Nephron (organoid): ENCODE measurements at regions not wholly inside any gene's neighbourhood (a gene's known extent, or its start where the extent isn't known, plus 50 kb on each side); places are given as distances from the start of the nearest gene placed in this dataset.

Experiments
- H3K27ac Mint-ChIP-seq, 3 experiments: 2 replicates each; pipeline ENCODE4 v1.8.0; 2020; ENCODE audit warnings: mixed read lengths in 3 of 3, mild to moderate bottlenecking in 2 of 3, moderate library complexity in 1 of 3
- H3K27me3 Mint-ChIP-seq: 2 replicates; pipeline ENCODE4 v1.8.0; 2021; ENCODE audit warnings: low read depth, mild to moderate bottlenecking, moderate library complexity, mixed read lengths
- H3K36me3 Mint-ChIP-seq: 2 replicates; pipeline ENCODE4 v1.8.0; 2020; ENCODE audit warnings: low read depth, mixed read lengths
- H3K4me1 Mint-ChIP-seq: 2 replicates; pipeline ENCODE4 v1.8.0; 2020; ENCODE audit warnings: mixed read lengths
- H3K4me3 Mint-ChIP-seq, 3 experiments: 2 replicates each; pipeline ENCODE4 v1.8.0; 2020; ENCODE audit warnings: mild to moderate bottlenecking in 3 of 3, mixed read lengths in 3 of 3, moderate library complexity in 2 of 3
- H3K9me3 Mint-ChIP-seq: 2 replicates; pipeline ENCODE4 v1.8.0; 2020; ENCODE audit warnings: mixed read lengths
- CTCF ChIP-seq, 3 experiments: fragments of 200-600 bp; sonication (generic); IDR thresholded peaks; one replicate each; pipeline ENCODE4 v1.5.0; 2021; ENCODE audit warnings: antibody characterized with exemption in 3 of 3; ENCODE audit not compliant: unreplicated experiment in 3 of 3

GRCh38 chr2:16194530-16194929 lies 254.2 kb downstream of the MYCN start:
- H3K9me3 Mint-ChIP-seq = peaks cover 3% of the 10 kb centered on the region
- no peaks in the 10 kb centered on the region for H3K4me1 Mint-ChIP-seq
- no peak overlapping the region for H3K27ac Mint-ChIP-seq
- no peaks in the 10 kb centered on the region for H3K36me3 Mint-ChIP-seq
- no peak for TF ChIP-seq CTCF (IDR thresholded peaks at IDR 0.05; ENCODE audit: unreplicated experiment in 3 of 3)
- H3K27me3 Mint-ChIP-seq = peaks cover 3% of the 10 kb centered on the region
- no peak overlapping the region for H3K4me3 Mint-ChIP-seq

GRCh38 chr2:16194096-16194390 lies 253.7 kb downstream of the MYCN start:
- H3K4me3 Mint-ChIP-seq = no peak overlapping the region
- H3K9me3 Mint-ChIP-seq = peaks cover 3% of the 10 kb centered on the region
- H3K27me3 Mint-ChIP-seq = peaks cover 3% of the 10 kb centered on the region
- no peaks in the 10 kb centered on the region for H3K36me3 Mint-ChIP-seq
- TF ChIP-seq CTCF (IDR thresholded peaks at IDR 0.05; ENCODE audit: unreplicated experiment in 3 of 3) = no peak
- no peak overlapping the region for H3K27ac Mint-ChIP-seq
- H3K4me1 Mint-ChIP-seq = peaks cover 4% of the 10 kb centered on the region

- TF ChIP-seq CTCF (IDR thresholded peaks at IDR 0.05; ENCODE audit: unreplicated experiment in 3 of 3) = no peak
Observed at GRCh38 chr2:16192416-16193216, 252.3 kb downstream of the MYCN start.

GRCh38 chr2:16191431-16192200 lies 251.3 kb downstream of the MYCN start:
- Mint-ChIP-seq H3K4me1 (peaks cover 24% of the 10 kb centered on the region), H3K27me3 (peaks cover 3% of the 10 kb centered on the region), H3K27ac (no peak overlapping the region), H3K9me3 (no peaks in the 10 kb centered on the region), H3K36me3 (no peaks in the 10 kb centered on the region), H3K4me3 (no peak overlapping the region)
- TF ChIP-seq CTCF (IDR thresholded peaks at IDR 0.05; ENCODE audit: unreplicated experiment in 3 of 3) = no peak

More at GRCh38 chr2:16192416-16193216, 252.3 kb downstream of the MYCN start:
- H3K27me3 Mint-ChIP-seq = peaks cover 3% of the 10 kb centered on the region
- H3K4me3 Mint-ChIP-seq = no peak overlapping the region
- no peak overlapping the region for H3K27ac Mint-ChIP-seq
- H3K36me3 Mint-ChIP-seq = no peaks in the 10 kb centered on the region
- H3K4me1 Mint-ChIP-seq = peaks cover 16% of the 10 kb centered on the region
- H3K9me3 Mint-ChIP-seq = no peaks in the 10 kb centered on the region

GRCh38 chr2:16190446-16191270 lies 250.3 kb downstream of the MYCN start:
- TF ChIP-seq CTCF (IDR thresholded peaks at IDR 0.05; ENCODE audit: unreplicated experiment in 3 of 3) = no peak
- H3K27me3 Mint-ChIP-seq = peaks cover 3% of the 10 kb centered on the region
- no peak overlapping the region for H3K4me3 Mint-ChIP-seq
- H3K9me3 Mint-ChIP-seq = no peaks in the 10 kb centered on the region
- no peaks in the 10 kb centered on the region for H3K36me3 Mint-ChIP-seq
- peak overlapping the region in 1 of 3 experiments; percentile 37 for H3K27ac Mint-ChIP-seq
- peaks cover 24% of the 10 kb centered on the region for H3K4me1 Mint-ChIP-seq
